HG03520 (cell line): ENCODE measurements at regions not wholly inside any gene's neighbourhood (a gene's known extent, or its start where the extent isn't known, plus 50 kb on each side); places are given as distances from the start of the nearest gene placed in this dataset.

Source experiments
- ATAC-seq: cut with Tn5 transposase; IDR thresholded peaks from one replicate; pipeline ENCODE4 v1.9.1; 2021; ENCODE audit warnings: mild to moderate bottlenecking, moderate library complexity; ENCODE audit not compliant: unreplicated experiment

DNA sequence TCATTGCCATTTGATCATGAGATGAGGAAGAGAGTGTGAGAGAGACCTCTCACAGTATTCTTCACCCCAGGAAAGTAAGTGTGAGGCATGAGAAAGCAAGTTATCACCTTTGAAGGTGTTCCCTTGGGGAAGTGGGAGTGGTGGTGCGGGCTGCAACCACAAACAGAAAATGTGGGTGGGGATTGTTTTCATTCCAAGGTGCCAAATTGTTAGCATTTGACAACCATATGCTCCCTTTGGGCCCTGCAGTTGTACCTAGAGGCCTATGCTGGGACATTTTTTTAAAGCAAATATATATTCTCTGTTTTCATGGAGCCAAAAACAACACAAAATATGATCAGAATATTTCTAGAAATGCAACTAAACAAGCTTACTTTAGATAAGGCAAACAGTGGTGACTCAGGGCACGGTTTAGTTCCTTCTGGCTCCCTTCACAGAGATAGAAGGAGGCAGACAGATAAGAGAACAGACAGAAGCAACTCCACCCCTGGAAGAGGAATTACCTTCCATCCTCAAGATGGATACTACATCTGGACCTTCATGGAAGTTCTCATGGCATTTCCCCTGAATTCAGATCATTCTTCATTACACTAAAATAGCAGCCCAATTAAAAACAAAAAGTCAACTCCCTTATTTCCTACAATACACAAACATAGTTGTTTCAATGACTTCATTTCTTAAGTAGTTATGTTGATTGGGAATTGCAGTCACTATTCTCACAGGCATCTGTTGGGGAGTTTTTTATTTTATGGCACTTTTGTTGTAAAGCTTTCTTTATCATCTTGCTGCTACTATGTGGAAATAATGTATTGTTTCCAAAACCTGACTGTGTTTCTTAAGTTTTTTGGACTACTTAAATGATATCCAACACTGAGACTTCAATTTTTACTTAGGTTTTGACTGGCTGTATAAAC is 416.6 kb downstream of the PLK2 start:
- ATAC-seq = no peak

DNA sequence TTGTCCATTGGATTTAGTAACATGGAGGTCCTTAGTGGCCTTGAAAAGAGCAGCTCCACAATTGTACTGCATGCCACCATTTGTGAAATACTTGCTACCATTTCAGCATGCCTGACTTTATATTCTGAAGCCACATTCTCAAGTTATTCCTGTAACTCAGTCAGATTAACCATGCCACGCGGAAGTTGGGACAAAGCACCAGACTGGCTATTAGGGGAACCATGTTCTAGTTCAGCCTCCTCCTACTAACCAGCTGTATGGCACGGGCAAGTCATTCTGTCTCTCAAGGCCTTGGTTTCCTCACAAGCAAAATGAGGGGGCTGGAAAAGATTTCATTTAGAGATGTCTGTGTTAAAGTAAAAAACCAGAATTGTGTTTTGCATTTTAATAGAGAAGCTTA is 418.0 kb downstream of the PLK2 start:
- no peak for ATAC-seq

DNA sequence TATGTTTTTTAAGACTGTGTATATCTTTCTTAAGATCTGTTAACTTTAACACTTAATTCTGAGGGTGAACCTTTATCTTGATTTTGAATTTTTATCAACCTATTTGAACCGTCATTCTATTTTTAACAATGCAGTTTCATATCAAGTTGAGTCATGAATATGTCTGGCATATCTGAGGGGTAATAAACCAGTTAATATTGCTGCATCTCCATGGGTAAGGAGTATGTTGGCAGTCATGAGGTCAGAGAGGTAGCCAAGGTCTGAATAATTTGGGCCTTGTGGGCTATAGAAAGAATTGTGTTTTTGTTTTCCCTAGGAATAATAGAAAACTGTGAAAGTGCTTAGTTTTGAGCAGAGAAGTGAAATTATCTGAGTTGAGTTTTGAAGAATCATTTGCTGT is 419.0 kb downstream of the PLK2 start:
- ATAC-seq = no peak

DNA sequence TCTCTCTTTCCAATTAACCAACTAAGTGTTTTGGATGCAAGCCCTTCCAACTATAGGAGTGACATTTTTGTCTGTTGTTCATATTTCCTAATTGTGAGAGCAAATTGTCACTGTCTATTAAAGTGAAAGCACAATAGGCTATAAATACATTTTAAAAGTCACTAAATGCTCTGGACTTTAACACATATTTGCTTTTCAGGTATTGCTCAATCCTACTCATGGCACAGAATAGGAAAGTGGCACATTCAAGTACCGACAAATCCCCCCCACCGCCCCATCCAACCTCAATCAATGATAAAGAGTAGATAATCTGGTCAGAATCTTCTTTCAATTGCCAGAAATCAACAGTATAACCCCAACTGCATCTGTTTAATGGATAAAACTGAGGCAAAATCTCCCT is 419.8 kb downstream of the PLK2 start:
- no peak for ATAC-seq

DNA sequence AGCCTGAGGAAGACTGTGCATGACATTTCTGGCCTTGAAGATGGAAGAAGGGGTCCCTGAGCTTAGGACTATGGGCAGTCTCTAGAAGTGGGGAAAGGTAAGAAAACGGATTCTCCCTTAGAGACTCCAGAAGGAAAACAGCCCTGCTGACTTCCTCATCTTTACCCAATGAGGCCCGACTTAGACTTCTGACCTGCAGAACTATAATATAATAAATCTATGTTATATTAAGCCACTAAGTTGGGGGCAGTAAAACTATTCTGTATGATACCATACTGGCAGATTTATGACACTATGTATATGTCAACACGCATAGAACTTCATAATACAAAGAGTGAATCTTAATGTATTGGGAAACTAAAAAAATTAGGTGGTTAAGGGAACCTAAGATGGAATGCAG is 422.0 kb downstream of the PLK2 start:
- ATAC-seq = no peak

DNA sequence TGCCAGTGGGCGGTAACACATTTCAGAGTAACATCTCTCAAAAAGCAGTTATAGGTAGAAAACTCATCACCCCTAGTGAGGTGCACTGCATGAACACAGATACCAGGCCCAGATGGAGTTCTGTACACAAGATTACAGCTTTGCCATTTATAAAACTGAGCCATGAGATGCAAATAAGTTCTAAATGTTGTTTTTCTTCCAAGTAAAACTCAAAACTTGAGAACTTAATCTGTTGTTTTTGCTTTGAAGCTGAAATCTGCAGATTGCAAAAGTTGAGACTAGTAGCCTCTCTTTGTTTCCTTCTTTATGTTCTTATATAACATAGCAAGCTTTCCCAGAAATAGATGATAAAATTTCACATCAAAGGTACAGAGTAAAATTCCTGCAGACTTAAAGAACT is 434.1 kb downstream of the PLK2 start:
- ATAC-seq = no peak

DNA sequence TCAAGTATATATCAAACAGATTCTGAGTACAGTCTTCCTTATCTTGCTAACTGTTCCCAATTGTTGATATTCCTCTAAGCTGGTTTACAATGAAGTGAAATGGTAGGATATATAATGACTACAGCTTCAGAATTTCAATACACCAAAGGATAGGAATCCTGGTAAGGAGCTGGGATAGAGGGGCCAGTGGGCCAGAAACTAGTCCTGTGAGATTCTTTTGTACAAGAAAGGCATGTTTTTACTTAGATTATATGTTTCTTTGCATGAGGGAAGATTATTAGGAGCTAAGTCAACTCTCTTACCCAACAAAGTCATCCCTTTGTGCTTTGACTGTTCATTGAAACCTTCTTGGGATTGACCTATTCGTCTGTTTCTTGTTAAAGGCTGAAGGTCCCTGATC is 435.7 kb downstream of the PLK2 start:
- no peak for ATAC-seq

DNA sequence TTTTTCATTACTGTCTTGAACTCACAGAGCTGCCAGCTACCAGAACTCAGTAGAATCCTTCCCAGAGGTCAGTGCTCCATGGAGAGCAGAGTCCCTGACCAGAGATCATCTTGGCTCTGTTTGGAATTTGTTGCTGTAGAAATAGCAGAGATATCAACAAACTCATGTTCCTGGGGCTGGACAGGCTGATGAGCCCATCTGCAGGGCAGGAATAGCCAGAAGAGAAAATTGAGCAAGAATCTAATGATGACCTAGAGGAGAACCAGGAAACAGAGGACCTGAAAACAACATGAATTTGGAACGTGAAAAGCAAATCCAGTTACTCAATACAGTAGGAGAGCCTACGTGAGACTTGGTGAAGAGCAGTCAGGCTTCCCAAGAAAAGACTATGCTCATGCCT is 437.8 kb downstream of the PLK2 start:
- ATAC-seq = no peak

DNA sequence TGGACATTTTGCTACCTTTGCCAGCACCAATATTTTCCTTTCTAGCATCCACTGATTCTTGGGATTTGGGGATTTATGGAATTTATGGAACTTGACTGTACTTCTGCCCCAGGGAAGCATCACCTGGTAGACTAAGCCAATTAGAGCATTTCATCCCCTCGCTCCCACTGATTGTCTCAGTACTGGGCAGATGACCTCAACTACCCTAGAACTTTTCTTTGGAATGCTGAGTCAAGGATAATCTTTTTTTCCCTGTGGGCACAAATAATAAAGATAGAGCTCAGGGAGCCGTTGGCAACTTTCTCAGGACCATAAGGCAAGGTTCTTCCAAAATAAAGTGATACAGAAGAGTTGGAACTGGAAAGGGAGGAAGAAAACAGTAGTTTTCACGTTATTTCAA is 438.4 kb downstream of the PLK2 start:
- ATAC-seq = no peak

DNA sequence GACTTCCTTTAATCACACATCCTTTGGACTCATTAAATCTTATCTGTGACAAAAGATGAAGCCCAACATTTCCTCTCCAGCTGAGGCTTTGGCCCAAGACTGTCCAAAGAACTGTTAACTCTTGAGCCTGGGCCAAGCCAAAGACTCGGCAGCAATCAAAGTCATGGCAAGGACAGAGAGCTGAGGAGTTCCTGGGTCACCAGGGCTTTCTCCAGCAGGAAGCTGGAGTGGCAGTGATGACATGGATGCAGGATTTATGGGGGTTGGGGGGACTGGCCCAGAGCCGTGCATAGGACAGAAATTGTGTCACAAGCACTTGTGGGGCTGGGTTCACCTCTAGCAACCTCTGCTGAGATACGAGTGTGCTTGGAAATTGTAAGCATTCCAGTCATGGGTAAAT is 440.3 kb downstream of the PLK2 start:
- ATAC-seq = no peak

DNA sequence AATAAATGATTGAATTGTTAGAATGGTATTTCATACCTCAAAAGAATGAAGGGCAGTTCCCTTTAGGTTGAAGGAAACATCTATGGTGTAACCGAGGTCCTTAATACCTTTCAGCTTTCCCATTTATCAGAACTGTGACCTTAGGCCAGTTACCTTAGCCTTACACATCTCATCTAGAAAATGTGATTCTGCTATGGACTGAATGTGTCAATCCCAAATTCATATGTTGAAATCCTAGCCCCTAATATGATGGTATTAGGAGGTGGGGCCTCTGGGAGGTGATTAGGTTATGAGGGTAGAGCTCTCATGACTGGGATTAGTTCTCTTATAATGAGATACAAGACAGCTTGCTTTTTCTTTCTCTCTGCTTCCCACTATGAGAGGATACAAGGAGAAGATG is 441.9 kb downstream of the PLK2 start:
- no peak for ATAC-seq

DNA sequence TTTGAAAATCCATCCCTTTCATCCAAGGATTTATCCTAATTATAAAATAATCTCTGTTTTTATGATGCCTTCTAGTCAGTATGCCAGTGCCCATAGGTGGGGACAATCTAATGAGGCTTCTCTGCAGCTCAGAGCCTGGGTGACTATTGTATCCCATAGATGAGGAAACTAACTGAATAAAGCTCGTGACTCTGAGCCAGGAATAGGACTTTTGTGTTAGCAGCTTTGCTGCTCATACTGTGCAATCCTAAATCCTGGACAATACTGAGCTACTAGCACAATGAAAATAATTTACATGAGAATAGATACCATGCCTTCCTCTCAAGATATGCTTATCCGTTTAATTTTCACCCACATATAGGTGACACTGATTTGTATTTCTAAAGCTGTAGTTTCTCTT is 443.0 kb downstream of the PLK2 start:
- ATAC-seq = no peak

DNA sequence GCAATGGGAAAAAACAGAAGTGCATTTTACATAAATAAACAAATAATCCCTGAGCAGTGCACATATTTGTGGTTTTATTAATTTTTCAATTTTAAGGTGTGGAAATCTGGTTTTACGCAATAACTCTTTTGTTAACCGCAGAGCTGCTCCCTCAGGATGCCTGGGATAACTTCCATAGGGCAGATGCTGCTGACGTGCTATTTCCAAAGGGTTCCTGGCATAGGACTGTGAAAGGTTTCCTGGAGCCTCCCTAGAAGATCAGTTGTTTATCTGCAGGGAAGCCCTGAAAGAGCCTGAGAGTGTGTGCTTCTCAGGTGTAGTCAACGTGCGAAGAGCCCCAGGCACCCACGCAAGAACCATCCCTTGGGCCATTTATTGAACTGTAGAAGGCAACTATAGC is 443.5 kb downstream of the PLK2 start:
- ATAC-seq = no peak

DNA sequence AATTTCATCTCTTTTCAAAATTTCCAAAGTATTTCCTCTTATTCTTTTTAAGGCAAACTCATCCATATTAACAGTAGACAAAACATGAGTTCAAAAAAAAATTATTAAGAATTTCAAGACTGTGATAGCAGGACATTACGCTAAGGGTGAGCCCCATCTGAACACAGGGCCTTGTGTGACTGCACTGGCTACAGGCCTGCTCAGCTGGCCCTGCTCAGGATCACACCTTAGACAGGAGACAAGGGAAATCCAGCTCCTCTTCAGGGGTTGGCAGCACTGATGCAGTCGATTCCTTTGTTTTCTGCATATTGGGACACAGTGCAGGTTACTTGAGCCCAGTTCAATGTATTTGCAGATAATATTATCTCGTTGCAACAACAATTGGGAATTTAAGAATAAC is 444.7 kb downstream of the PLK2 start:
- no peak for ATAC-seq

DNA sequence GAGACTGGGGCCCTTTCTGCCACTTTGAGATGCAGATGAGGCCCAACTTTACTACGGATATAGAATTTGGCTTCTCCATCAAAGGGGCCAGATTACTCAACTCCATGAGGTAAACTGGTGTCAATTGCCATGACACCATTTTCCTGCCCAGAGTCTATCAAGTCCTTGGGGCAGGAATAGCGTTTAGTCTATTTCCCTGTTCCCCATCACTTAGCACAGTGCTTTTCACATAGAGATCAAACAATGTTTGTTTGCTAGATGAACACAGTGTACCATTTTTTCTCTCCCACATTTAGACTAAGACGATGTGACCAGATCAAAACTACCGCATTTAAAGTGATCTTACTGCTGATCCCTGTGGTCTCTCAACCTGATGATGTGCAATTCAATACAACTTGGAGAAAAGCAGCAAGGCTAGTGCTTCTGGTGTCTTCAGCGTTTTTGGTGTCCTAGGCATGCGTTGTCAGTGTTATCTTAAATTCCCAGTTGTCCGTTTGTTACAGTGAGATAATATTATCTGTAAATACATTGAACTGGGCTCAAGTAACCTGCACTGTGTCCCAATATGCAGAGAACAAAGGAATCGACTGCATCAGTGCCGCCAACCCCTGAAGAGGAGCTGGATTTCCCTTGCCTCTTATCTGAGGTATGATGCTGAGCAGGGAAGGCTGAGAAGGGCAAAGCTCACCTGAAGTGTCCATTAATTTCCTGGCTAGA is 446.2 kb downstream of the PLK2 start:
- ATAC-seq = no peak

DNA sequence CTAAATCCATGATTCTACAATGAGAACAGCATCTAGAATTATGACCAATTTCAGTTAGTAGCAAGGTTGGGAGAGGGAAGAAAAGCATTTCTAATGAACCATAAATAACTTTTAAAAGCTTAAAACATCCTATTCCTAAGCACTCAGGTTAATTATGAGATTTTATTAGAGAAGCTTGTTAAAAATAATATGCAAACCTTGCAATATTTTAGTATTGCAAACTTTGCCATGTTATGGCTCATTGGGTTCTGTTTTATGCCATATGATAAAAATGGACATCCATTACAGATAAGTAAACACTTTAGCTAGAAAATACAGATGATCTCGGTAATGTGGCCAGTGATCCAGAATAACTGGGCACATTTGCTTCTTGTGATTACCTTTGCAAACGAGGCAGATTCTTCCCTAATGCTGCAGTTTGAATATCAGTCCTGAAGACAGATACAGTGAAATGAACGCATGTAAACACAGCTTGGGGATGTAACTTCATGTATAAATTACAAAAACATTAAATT is 447.0 kb downstream of the PLK2 start:
- no peak for ATAC-seq

DNA sequence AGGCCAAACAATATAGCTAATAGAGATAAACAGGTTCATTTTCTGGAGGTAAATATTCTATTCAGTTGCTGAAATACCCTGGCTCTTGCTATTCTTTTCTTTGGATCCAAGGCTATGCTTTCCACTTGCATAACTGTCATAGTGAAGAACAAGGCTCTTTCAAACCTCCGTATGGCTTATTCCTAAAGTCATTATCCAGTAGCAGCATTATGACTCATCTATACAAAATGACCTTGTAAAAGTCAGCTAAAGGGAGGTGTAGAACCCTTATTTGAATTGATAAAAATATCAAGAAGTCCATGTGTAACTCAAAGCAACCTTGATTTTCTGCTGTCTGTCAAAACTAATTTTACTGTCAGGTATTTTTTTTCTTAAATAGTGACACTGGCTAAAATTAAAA is 447.8 kb downstream of the PLK2 start:
- no peak for ATAC-seq

DNA sequence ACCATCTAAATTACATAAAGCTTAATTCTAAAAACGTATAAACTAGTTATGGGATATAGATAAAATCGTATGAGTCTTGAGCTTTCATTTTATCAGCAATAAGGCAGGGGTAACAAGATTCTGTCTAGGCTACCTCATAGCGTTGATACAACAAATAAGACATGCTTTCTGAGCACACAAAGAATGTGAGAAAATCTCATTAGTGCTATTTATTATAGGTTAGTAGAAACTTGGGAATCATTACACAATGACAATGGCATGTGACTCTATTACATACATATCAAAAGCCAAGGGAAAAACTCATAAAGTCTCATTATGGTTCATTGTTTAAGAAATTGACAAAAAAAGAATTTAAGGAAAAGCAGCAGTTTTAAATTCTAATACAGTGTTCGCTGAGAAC is 448.6 kb downstream of the PLK2 start:
- no peak for ATAC-seq

DNA sequence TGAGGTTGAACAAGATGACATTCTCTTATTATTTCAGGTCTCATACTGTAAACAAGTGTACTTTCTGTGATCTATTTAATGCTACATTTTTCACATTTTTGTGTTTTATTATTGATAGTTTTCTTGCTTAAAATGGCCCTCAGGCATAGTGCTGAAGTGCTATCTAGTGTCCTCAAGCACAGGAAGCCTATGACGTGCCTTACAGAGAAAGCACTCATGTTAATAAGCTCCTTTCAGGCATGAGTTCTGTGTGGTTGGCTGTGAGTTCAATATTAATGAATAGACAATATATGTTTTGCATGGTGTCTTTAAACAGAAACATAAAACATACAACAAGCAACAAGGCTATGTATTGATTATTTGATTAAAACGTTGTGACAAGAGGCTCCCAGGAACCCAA is 450.1 kb downstream of the PLK2 start:
- ATAC-seq = no peak

DNA sequence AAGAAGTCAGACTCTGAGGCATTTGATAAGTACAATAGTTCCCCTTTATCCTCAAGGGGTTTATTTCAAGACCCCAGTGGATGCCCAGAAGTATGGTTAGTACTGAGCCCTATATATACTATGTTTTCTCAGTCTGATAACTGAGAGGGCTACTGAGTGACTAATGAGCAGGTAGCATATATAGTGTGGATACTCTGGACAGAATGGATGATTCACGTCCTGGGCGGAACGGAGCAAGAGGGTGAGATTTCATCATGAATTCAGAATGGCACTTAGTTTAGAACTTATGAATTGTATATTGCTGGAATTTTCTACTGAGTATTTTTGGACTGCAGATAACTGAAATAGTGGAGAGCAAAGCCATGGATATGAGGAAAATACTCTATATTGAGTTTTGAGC is 457.6 kb downstream of the PLK2 start:
- ATAC-seq = no peak

DNA sequence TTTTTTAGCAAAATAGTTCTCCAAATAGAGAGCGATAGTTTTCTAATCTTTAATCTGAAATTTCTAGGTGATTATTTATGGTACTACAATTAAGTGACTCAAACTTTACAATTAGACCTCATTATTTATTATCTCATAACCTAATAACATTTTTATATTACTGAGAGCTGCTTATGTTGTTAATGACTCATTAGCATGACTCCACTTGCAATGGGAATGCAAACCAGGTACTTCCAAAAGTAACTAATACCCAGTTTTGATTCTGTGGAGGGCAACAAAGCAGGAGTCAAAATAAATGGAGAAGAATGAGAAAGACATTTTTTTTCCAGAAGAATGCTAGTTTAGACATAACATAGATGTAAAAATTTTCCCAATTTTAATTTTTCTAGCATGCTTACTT is 466.0 kb downstream of the PLK2 start:
- ATAC-seq = no peak

DNA sequence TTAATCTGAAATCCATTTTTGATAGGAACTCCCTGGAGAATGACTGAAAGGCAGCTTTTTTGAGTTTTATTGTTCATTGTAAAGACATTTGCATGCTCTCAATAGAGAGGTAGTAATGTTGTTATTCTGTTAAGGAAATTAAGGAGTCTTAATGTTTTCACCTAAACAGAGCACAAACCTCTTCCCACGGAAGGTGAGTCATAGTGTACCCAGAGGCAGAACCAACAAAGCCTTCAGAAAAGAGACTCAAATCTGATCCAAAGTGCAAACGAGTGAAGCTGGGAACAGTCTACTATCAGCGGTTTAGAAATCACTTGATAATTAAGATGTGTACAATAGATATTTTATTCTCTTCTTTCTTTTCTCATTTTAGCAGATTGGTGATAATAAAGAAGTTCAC is 470.5 kb downstream of the PLK2 start:
- no peak for ATAC-seq
